ENCODE measurements at regions not wholly inside any gene's neighbourhood (a gene's known extent, or its start where the extent isn't known, plus 50 kb on each side); places are given as distances from the start of the nearest gene placed in this dataset.

- no peak overlapping the region for H3K4me3 ChIP-seq
- H3K27ac ChIP-seq = no peak overlapping the region
- TF ChIP-seq CTCF (IDR thresholded peaks at IDR 0.05) = no peak
- DNase-seq (ENCODE audit: low spot score) = no peak
Measured at GRCh38 chr3:94413336-94414108, 350.7 kb downstream of the NSUN3 start.

GRCh38 chr3:94414418-94414817 is 351.6 kb downstream of the NSUN3 start:
- H3K4me3 ChIP-seq = no peak overlapping the region
- H3K27ac ChIP-seq = no peak overlapping the region
- TF ChIP-seq CTCF (IDR thresholded peaks at IDR 0.05) = no peak
- DNase-seq (ENCODE audit: low spot score) = no peak

GRCh38 chr3:94416768-94417167 is 353.9 kb downstream of the NSUN3 start:
- Histone ChIP-seq H3K27ac (no peak overlapping the region), H3K4me3 (no peak overlapping the region)
- TF ChIP-seq CTCF (IDR thresholded peaks at IDR 0.05) = no peak
- no peak for DNase-seq (ENCODE audit: low spot score)

GRCh38 chr3:94417963-94418455 is 355.1 kb downstream of the NSUN3 start:
- Histone ChIP-seq H3K27ac (no peak overlapping the region), H3K4me3 (no peak overlapping the region)
- no peak for TF ChIP-seq CTCF (IDR thresholded peaks at IDR 0.05)
- no peak for DNase-seq (ENCODE audit: low spot score)

GRCh38 chr3:94420931-94421330 is 358.1 kb downstream of the NSUN3 start:
- Histone ChIP-seq H3K27ac (no peak overlapping the region), H3K4me3 (no peak overlapping the region)
- TF ChIP-seq CTCF (IDR thresholded peaks at IDR 0.05) = no peak
- no peak for DNase-seq (ENCODE audit: low spot score)

GRCh38 chr3:94423578-94423977 is 360.7 kb downstream of the NSUN3 start:
- no peak for DNase-seq (ENCODE audit: low spot score)
- TF ChIP-seq CTCF (IDR thresholded peaks at IDR 0.05) = no peak
- Histone ChIP-seq H3K4me3 (no peak overlapping the region), H3K27ac (no peak overlapping the region)

- Histone ChIP-seq H3K4me3 (no peak overlapping the region), H3K27ac (no peak overlapping the region)
- no peak for DNase-seq (ENCODE audit: low spot score)
- TF ChIP-seq CTCF (IDR thresholded peaks at IDR 0.05) = no peak
Measured at GRCh38 chr3:94429517-94429916, 366.7 kb downstream of the NSUN3 start.

All from coronary artery (tissue), 2 donors.